Naive thymus-derived CD4-positive, alpha-beta T cell (primary cell): ENCODE measurements at regions not wholly inside any gene's neighbourhood (a gene's known extent, or its start where the extent isn't known, plus 50 kb on each side); places are given as distances from the start of the nearest gene placed in this dataset.

Experiments
- ATAC-seq: fragments of 150-1000 bp; cut with Tn5 transposase; 2 replicates; pipeline ENCODE4 v1.10.0; 2021; ENCODE audit warnings: mild to moderate bottlenecking, moderate library complexity
- CTCF ChIA-PET: fragments of 350-600 bp; sonication (Branson Sonifier 250); formaldehyde crosslinking; loops from one replicate; lab custom pipeline; 2021; ENCODE audit warnings: antibody characterized with exemption; lab: Charles Lee
- POLR2A ChIA-PET: fragments of 350-600 bp; sonication (Branson Sonifier 250); formaldehyde crosslinking; loops from one replicate; lab custom pipeline; 2021; ENCODE audit warnings: antibody characterized with exemption, inconsistent platforms; lab: Charles Lee
- DNase-seq, 9 donors: peaks; one replicate each; pipeline versions ENCODE4 v3.0.0 to v3.0.0-alpha.2; 2020 to 2022; ENCODE audit warnings: mixed read lengths in 1 of 9
- H3K27ac ChIP-seq: one replicate; pipeline ENCODE4 v1.7.0; 2013; ENCODE audit warnings: mild to moderate bottlenecking, low read depth, low read length, moderate library complexity
- H3K27me3 ChIP-seq, 2 donors: one replicate each; pipeline ENCODE4 v1.7.0; 2013; ENCODE audit warnings: low read length in 2 of 2, mild to moderate bottlenecking in 2 of 2, moderate library complexity in 2 of 2; ENCODE audit not compliant: control insufficient read depth in 2 of 2, insufficient read depth in 2 of 2
- H3K36me3 ChIP-seq, 3 experiments: 1 replicate in 2 of 3; 2 replicates in 1 of 3; pipeline ENCODE4 v1.7.0; 2013; ENCODE audit warnings: low read length in 3 of 3, mild to moderate bottlenecking in 3 of 3, moderate library complexity in 1 of 3; ENCODE audit not compliant: insufficient read depth in 3 of 3, control insufficient read depth in 2 of 3
- H3K4me1 ChIP-seq, 2 donors: one replicate each; pipeline ENCODE4 v1.7.0; 2013; ENCODE audit warnings: low read length in 2 of 2, mild to moderate bottlenecking in 2 of 2, moderate library complexity in 1 of 2; ENCODE audit not compliant: control insufficient read depth in 2 of 2, insufficient read depth in 2 of 2
- H3K4me3 ChIP-seq: 2 replicates; pipeline ENCODE4 v1.7.0; 2013; ENCODE audit warnings: mild to moderate bottlenecking, low read length
- H3K9me3 ChIP-seq, 3 experiments: 1 replicate in 2 of 3; 2 replicates in 1 of 3; pipeline ENCODE4 v1.7.0; 2013; ENCODE audit warnings: low read length in 3 of 3; ENCODE audit not compliant: control insufficient read depth in 2 of 3
- H3K27ac Mint-ChIP-seq, 9 donors: one replicate each; pipeline ENCODE4 v1.8.0; 2020 to 2022; ENCODE audit warnings: mixed read lengths in 9 of 9, mild to moderate bottlenecking in 8 of 9, moderate library complexity in 5 of 9, inconsistent platforms in 2 of 9
- H3K27me3 Mint-ChIP-seq, 5 donors: one replicate each; pipeline ENCODE4 v1.8.0; 2021 to 2022; ENCODE audit warnings: mixed read lengths in 5 of 5, mild to moderate bottlenecking in 1 of 5
- H3K36me3 Mint-ChIP-seq, 5 donors: one replicate each; pipeline ENCODE4 v1.8.0; 2020 to 2022; ENCODE audit warnings: mixed read lengths in 5 of 5, mild to moderate bottlenecking in 3 of 5, inconsistent platforms in 1 of 5
- H3K4me1 Mint-ChIP-seq, 7 donors: one replicate each; pipeline ENCODE4 v1.8.0; 2020 to 2022; ENCODE audit warnings: mixed read lengths in 7 of 7, mild to moderate bottlenecking in 3 of 7, inconsistent platforms in 1 of 7
- H3K4me3 Mint-ChIP-seq, 10 donors: one replicate each; pipeline ENCODE4 v1.8.0; 2020 to 2022; ENCODE audit warnings: mild to moderate bottlenecking in 10 of 10, mixed read lengths in 10 of 10, moderate library complexity in 6 of 10, inconsistent platforms in 2 of 10
- H3K9me3 Mint-ChIP-seq, 11 donors: one replicate each; pipeline ENCODE4 v1.8.0; 2020 to 2022; ENCODE audit warnings: mixed read lengths in 11 of 11, mild to moderate bottlenecking in 4 of 11, inconsistent platforms in 1 of 11, moderate library complexity in 1 of 11
- intact Hi-C, 2 donors: fragments of 100-400 bp; cut with micrococcal nuclease; formaldehyde crosslinking; loops; one replicate each; pipeline ENCODE4 v1.15.1; 2023

DNA sequence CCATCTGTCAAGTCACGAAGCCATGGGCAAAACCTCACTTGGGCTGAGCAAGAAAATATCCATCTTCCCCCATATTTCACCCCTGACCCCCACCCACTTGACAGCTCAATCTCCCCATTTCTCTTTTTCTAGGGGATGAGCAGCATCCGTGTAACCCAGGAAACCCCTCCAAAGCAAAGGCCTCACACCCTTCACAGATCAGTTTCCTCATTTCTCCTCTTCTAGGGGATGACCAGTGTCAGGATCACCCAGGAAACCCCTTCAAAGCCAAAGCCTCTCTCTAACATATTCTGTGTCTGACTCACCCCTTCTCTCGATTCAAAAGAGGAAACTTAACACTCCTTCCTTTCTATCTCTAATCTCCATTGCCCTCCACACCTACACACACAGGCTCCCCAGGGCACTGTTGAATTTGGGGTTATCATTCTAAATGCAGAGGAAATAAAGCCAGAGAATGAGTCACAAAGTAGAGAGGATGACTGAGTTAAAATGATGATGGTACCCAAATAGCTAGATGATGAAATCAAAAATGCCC, 439.7 kb downstream of the BUD13 start:
- ChIA-PET CTCF (no interaction called here), POLR2A (no interaction called here)
- no peaks in the 10 kb centered on the region for H3K9me3 ChIP-seq
- no peaks in the 10 kb centered on the region for H3K36me3 ChIP-seq
- DNase-seq (no peak), ATAC-seq (peak; percentile 36)
- H3K27me3 ChIP-seq: no peaks in the 10 kb centered on the region
- H3K4me3 ChIP-seq: no peak overlapping the region
- no peak overlapping the region for H3K27ac Mint-ChIP-seq
- intact Hi-C loops: no loop called here
- no peaks in the 10 kb centered on the region for H3K4me1 ChIP-seq
- H3K9me3 Mint-ChIP-seq: peaks cover 0 to 12% (median 4%) of the 10 kb centered on the region in 11 donors
- H3K27me3 Mint-ChIP-seq: peaks cover 0 to 29% (median 8%) of the 10 kb centered on the region in 5 donors
- H3K4me3 Mint-ChIP-seq: no peak overlapping the region
- H3K4me1 Mint-ChIP-seq: no peaks in the 10 kb centered on the region
- peaks cover 0 to 4% (median 0%) of the 10 kb centered on the region in 5 donors for H3K36me3 Mint-ChIP-seq
- H3K27ac ChIP-seq: no peak overlapping the region

DNA sequence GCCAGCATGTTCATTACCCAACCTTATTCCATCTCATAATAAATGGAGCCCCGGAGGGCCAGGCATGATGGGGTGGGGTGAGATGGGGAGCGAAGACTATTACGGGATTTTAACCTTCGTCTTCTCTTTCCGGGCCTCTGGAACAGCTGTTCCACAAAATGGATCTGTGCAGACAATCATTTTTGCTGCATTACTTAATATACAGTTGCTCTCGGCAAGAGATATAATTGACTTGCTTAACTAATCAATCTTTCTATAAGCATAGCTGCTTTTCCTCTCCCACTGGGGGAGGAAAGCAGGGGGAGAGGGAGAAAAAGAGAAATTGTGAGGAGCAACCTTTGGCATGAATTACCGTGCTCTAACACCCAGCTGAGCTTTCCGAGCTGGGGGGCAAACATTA, 440.4 kb downstream of the BUD13 start:
- Histone ChIP-seq H3K27me3 (no peaks in the 10 kb centered on the region), H3K4me3 (no peak overlapping the region), H3K4me1 (no peaks in the 10 kb centered on the region), H3K27ac (no peak overlapping the region), H3K36me3 (no peaks in the 10 kb centered on the region), H3K9me3 (no peaks in the 10 kb centered on the region)
- Mint-ChIP-seq H3K27ac (no peak overlapping the region), H3K4me1 (no peaks in the 10 kb centered on the region), H3K9me3 (peaks cover 0 to 12% (median 4%) of the 10 kb centered on the region in 11 donors), H3K4me3 (no peak overlapping the region), H3K27me3 (peaks cover 0 to 36% (median 15%) of the 10 kb centered on the region in 5 donors), H3K36me3 (peaks cover 0 to 4% (median 0%) of the 10 kb centered on the region in 5 donors)
- CTCF ChIA-PET: interaction anchor here (0.7 kb wide), 1 partner anchor 12 kb away, joined by 4 read pairs; no protein-coding TSS in a partner anchor
- intact Hi-C loops: no loop called here
- ATAC-seq (no peak), DNase-seq (no peak)
- POLR2A ChIA-PET: no interaction called here

DNA sequence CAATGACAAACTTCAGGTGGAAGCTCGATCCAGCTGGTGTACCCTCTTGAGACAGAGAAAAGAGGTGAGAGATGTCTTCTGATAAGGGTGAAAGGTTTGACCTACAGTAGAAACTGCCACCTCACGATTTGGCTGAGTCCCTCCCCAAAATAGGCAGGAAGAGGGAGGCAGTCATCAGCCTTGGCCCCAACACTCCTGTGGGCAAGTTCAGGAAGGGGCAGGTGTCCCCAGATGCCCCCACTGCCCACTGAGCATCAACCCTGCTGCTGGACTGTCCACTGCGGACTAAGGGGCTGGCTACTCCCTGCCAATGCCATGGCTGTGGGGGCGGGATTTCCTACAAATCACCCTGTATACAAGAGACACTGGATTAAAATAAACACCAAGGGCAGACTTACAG, 441.4 kb downstream of the BUD13 start:
- Mint-ChIP-seq H3K4me1 (no peaks in the 10 kb centered on the region), H3K27me3 (peaks cover 0 to 36% (median 15%) of the 10 kb centered on the region in 5 donors), H3K9me3 (peaks cover 0 to 8% (median 0%) of the 10 kb centered on the region in 11 donors), H3K27ac (no peak overlapping the region), H3K4me3 (no peak overlapping the region), H3K36me3 (no peaks in the 10 kb centered on the region)
- H3K4me1 ChIP-seq: no peaks in the 10 kb centered on the region
- no peak overlapping the region for H3K27ac ChIP-seq
- ChIA-PET POLR2A (no interaction called here), CTCF (no interaction called here)
- H3K36me3 ChIP-seq: no peaks in the 10 kb centered on the region
- no peak overlapping the region for H3K4me3 ChIP-seq
- intact Hi-C loops: no loop called here
- no peaks in the 10 kb centered on the region for H3K9me3 ChIP-seq
- ATAC-seq (no peak), DNase-seq (no peak)
- no peaks in the 10 kb centered on the region for H3K27me3 ChIP-seq

DNA sequence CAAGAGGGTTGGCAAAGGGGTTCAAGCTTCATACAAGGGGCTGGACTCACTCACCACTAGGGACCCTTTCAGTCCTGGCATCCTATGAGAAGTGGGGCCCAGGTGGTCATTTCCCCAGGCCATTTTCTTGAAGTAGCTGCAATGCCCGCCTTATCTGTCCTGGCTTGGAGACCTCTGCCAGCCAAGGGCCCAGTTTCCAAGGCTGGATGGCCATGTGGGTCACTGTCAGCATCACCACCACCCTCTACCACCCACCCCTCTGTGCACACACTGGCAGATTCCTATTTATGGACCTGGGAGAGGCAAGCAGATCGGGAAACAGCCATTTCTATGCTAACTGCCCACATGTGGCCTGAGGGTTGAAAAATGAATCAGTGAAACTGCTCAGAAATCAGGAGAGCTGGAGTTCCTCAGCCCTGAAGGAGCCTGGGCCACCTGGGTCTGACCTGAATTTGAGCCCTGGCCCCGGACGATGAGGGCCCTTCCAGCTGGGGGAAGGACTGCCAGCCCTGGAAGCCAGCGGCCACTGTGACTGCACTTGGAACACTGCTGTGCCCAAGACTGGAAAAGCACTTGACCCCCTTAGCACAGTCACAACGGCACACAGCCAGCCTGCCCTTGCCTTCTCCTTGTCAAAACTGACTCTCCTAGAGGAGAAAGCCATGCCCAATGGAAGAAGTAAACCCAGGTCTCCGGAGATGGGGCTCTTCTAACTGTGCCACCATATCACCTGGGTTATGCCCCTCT, 442.2 kb downstream of the BUD13 start:
- intact Hi-C loops: no loop called here
- ATAC-seq: no peak
- POLR2A ChIA-PET: no interaction called here

DNA sequence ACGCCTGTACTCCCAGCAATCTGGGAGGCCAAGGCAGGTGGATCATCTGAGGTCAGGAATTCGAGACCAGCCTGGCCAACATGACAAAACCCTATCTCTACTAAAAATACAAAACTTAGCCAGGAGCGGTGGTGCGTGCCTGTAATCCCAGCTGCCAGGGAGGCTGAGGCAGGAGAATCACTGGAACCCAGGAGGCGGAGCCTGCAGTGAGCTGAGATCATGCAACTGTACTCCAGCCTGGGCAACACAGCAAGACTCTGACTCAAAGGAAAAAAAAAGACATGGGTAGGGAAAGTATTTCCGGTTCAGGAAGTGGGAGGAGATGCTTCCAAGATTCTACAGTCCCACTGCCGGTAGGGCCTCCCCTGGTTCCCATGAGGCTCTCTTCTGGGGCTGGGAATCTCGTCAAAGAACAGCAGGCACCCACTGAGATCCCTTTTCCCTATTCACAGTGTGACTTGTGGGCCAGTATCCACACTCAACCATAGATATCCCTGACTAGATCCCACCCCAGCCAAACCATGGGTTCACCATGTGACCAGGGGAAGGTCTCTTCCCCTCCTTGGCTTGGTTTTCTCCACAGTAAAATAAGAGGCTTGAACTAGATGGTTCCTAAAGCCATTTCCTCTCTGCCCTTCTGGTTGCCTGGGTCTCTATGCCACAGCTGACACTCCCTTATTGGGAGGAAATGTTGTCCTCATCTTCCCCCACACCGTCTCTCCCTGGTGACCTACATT, 443.3 kb downstream of the BUD13 start:
- ChIA-PET CTCF (no interaction called here), POLR2A (no interaction called here)
- no peak overlapping the region for H3K27ac ChIP-seq
- H3K4me1 ChIP-seq: no peaks in the 10 kb centered on the region
- no peaks in the 10 kb centered on the region for H3K9me3 ChIP-seq
- Mint-ChIP-seq H3K27ac (no peak overlapping the region), H3K4me3 (no peak overlapping the region), H3K27me3 (peaks cover 0 to 28% (median 14%) of the 10 kb centered on the region in 5 donors), H3K4me1 (no peaks in the 10 kb centered on the region), H3K36me3 (no peaks in the 10 kb centered on the region), H3K9me3 (peaks cover 0 to 4% (median 0%) of the 10 kb centered on the region in 11 donors)
- H3K4me3 ChIP-seq: no peak overlapping the region
- intact Hi-C loops: no loop called here
- ATAC-seq: no peak
- H3K36me3 ChIP-seq: no peaks in the 10 kb centered on the region
- DNase-seq: no peak
- no peaks in the 10 kb centered on the region for H3K27me3 ChIP-seq

More for the DNA sequence above, 442.2 kb downstream of the BUD13 start:
- H3K4me1 ChIP-seq: no peaks in the 10 kb centered on the region
- no peak overlapping the region for H3K27ac ChIP-seq
- no peak overlapping the region for H3K4me3 ChIP-seq
- no peak for DNase-seq
- Mint-ChIP-seq H3K4me3 (no peak overlapping the region), H3K9me3 (peaks cover 0 to 8% (median 0%) of the 10 kb centered on the region in 11 donors), H3K4me1 (no peaks in the 10 kb centered on the region), H3K27ac (no peak overlapping the region), H3K27me3 (peaks cover 0 to 29% (median 14%) of the 10 kb centered on the region in 5 donors), H3K36me3 (no peaks in the 10 kb centered on the region)
- CTCF ChIA-PET: no interaction called here
- H3K27me3 ChIP-seq: no peaks in the 10 kb centered on the region
- no peaks in the 10 kb centered on the region for H3K36me3 ChIP-seq
- H3K9me3 ChIP-seq: no peaks in the 10 kb centered on the region

DNA sequence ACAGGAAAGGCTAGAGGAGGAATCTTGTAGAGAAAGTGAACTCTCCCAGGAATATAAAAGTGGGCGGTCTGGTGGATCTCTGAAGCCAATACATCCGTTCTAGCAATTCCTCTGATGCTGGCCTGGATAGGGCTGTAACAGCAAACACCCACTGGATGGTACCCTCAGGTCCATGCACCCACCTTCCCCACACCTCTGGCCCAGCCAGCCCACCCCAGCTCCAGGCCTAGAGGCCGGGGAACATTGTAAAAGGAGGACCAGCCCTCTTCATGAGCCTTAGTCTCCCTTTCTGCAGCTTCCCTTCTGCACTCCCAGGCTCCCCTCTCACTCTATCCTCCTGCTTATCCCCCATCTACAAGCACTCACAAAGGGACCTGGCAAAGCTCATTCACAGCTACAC, 443.9 kb downstream of the BUD13 start:
- no peak overlapping the region for H3K4me3 ChIP-seq
- Mint-ChIP-seq H3K9me3 (peaks cover 0 to 4% (median 0%) of the 10 kb centered on the region in 11 donors), H3K27me3 (peaks cover 0 to 28% (median 14%) of the 10 kb centered on the region in 5 donors), H3K27ac (no peak overlapping the region), H3K4me1 (no peaks in the 10 kb centered on the region), H3K4me3 (no peak overlapping the region), H3K36me3 (no peaks in the 10 kb centered on the region)
- intact Hi-C loops: no loop called here
- ChIA-PET POLR2A (no interaction called here), CTCF (no interaction called here)
- no peaks in the 10 kb centered on the region for H3K36me3 ChIP-seq
- DNase-seq (no peak), ATAC-seq (no peak)
- no peaks in the 10 kb centered on the region for H3K4me1 ChIP-seq
- no peaks in the 10 kb centered on the region for H3K9me3 ChIP-seq
- no peaks in the 10 kb centered on the region for H3K27me3 ChIP-seq
- H3K27ac ChIP-seq: no peak overlapping the region
